ENCODE measurements at regions not wholly inside any gene's neighbourhood (a gene's known extent, or its start where the extent isn't known, plus 50 kb on each side); places are given as distances from the start of the nearest gene placed in this dataset.
A peak's percentile ranks its signal among the peaks of the same experiment; 100 is the strongest.
"Not testable (repeated sequence)": the region's sequence is repeated elsewhere in the genome, so short reads cannot be mapped to it uniquely, and the experiment has no call there.

DNA sequence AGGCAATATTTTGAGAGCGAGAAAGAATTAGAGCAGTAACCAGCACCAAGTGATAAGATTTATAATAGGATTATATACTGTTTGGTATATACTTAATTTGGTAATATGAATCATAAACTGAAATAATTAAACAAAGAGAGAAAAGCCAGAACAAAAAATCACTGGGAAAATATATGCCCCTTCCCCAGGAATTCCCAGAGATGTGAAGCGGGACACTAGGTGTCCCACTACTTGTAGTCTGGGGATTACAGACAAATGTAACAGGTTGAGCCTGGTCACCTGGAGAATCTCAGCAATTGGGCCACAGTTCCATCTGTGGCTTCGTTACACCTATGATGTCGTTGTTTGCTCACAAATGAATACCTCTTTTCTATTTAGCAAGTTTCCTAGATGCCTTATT is 256.1 kb upstream of the CHAC2 start:
- no peak overlapping the region for H3K4me3 ChIP-seq (ENCODE audit: low read length)
- ATAC-seq (no peak), DNase-seq (no peak)
- no peaks in the 10 kb centered on the region for H3K4me1 ChIP-seq (ENCODE audit: control insufficient read depth, insufficient read depth, low read length)
- 98% methylated on average over 4 of the region's 4 CpGs for WGBS
- H3K9me3 ChIP-seq (ENCODE audit: control insufficient read depth, low read length): no peaks in the 10 kb centered on the region
- no peaks in the 10 kb centered on the region for H3K27me3 ChIP-seq (ENCODE audit: control insufficient read depth, insufficient read depth)
- no peak overlapping the region for H3K27ac ChIP-seq (ENCODE audit: low read length)
- intact Hi-C loops (cut with DNase I): no loop called here

DNA sequence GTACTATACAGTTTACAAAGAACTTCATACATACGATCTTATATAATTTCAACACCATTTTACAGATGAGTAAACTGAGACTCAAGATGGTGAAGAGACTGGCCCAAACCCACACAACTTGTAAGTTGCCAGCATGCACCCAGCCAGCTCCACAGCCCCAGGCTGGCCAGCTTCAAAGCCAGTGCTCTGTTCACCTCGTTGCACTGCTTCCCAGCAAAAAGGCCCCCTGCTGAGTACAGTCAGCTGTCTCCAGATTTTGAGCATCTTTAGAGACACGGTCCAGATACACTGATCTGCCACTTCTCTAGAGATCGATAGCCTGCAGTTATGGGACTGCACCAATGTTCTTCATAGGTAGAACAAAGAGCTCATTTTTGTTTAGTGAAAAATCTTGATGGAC is 257.2 kb upstream of the CHAC2 start:
- intact Hi-C loops (cut with DNase I): no loop called here
- H3K27me3 ChIP-seq (ENCODE audit: control insufficient read depth, insufficient read depth): no peaks in the 10 kb centered on the region
- ATAC-seq: no peak
- no peak overlapping the region for H3K4me3 ChIP-seq (ENCODE audit: low read length)
- WGBS: 65% methylated on average over 4 of the region's 4 CpGs
- no peak overlapping the region for H3K27ac ChIP-seq (ENCODE audit: low read length)
- no peaks in the 10 kb centered on the region for H3K9me3 ChIP-seq (ENCODE audit: control insufficient read depth, low read length)
- H3K4me1 ChIP-seq (ENCODE audit: control insufficient read depth, insufficient read depth, low read length): no peaks in the 10 kb centered on the region
- DNase-seq: no peak

DNA sequence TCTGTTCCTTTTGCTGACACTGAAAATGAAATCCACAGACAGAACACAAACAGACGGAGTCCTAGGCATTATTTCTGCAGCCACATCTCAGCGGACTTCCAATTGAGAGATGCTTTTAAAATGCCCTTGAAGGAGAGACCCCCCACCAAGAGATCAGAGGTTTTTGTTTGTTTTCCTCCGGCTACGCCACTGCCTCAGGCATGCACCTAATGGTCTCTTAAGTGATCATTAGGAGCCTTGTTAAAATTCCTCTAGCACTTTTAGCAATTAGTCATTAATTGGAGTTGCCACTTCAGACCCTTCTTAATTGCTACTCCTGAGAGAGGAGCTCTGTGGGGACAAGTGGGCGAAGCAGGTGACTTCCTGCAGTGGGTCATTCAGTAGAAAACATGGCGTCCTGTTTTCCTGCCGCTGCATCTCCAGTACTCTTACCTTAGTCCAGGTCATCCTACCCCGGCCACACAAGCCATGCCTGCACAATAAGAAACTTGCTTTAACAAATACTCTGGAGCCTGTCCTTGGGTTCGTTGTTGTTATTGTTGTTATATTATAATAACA is 257.7 kb upstream of the CHAC2 start:
- H3K9me3 ChIP-seq (ENCODE audit: control insufficient read depth, low read length): no peaks in the 10 kb centered on the region
- no peaks in the 10 kb centered on the region for H3K4me1 ChIP-seq (ENCODE audit: control insufficient read depth, insufficient read depth, low read length)
- H3K4me3 ChIP-seq (ENCODE audit: low read length): no peak overlapping the region
- intact Hi-C loops (cut with DNase I): no loop called here
- H3K27me3 ChIP-seq (ENCODE audit: control insufficient read depth, insufficient read depth): no peaks in the 10 kb centered on the region
- no peak overlapping the region for H3K27ac ChIP-seq (ENCODE audit: low read length)
- no peak for DNase-seq
- ATAC-seq: no peak
- WGBS: 87% methylated on average over 9 of the region's 9 CpGs

DNA sequence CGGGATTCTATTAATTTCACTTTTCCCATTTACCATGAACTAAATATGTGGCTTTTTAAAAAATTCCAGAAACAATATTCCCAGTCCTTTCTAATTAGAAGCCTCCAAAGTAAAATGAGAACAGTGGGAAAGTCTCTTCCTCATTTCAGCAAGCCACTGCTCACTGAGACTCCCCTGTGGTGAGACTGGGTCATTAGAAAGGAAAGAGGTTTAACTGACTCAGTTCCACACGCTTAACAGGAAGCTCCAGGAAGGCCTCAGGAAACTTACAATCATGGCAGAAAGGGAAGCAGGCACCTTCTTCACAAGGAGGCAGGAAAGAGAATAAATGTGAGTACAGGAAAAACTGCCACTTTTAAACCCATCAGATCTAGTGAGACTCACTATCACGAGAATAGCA is 258.9 kb upstream of the CHAC2 start:
- H3K4me3 ChIP-seq (ENCODE audit: low read length): no peak overlapping the region
- DNase-seq (no peak), ATAC-seq (no peak)
- intact Hi-C loops (cut with DNase I): no loop called here
- 72% methylated on average over 3 of the region's 3 CpGs for whole genome bisulfite sequencing
- H3K4me1 ChIP-seq (ENCODE audit: control insufficient read depth, insufficient read depth, low read length): no peaks in the 10 kb centered on the region
- H3K27ac ChIP-seq (ENCODE audit: low read length): no peak overlapping the region
- no peaks in the 10 kb centered on the region for H3K27me3 ChIP-seq (ENCODE audit: control insufficient read depth, insufficient read depth)
- no peaks in the 10 kb centered on the region for H3K9me3 ChIP-seq (ENCODE audit: control insufficient read depth, low read length)

DNA sequence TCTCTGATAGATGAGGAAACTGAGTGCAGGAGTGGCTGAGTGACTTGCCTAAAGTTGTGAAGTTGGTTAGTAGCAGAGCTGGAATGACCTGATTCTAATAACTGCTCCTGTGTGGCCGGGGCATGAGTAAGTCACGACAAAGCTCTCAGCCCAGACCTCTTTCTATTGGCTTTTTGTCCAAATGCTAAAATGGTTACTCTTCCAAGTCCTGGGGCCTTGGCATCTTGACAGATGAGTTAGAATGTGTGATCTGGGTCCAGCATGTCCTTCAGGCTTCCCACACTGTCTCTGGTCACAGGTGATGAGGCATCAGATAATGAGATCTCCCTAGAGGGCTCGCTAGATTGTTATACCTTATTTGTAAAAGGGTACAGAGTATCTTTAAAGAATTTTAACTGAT is 260.5 kb upstream of the CHAC2 start:
- intact Hi-C loops (cut with DNase I): not testable (repeated sequence)

DNA sequence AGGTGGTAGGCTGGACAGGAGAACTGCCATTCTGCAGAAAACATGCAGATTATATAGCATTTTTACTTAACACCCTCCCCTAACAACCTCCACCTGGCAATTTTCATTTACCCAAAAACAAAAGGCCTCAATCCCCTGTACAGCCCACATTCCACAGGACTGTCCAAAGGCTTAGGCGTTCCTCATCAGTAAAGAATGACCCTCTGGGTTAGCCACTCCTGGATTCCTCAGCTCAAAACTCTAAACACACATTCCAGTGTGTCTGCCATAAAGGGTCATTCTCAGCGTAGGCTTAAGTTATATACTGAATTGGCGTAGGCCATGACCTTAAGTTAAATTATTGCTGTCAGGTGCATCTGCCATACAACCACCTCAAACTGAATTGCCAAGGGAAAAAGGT is 261.8 kb upstream of the CHAC2 start:
- no peak for DNase-seq
- H3K27ac ChIP-seq (ENCODE audit: low read length): no peak overlapping the region
- H3K4me3 ChIP-seq (ENCODE audit: low read length): no peak overlapping the region
- no peaks in the 10 kb centered on the region for H3K4me1 ChIP-seq (ENCODE audit: control insufficient read depth, insufficient read depth, low read length)
- H3K9me3 ChIP-seq (ENCODE audit: control insufficient read depth, low read length): no peaks in the 10 kb centered on the region
- H3K27me3 ChIP-seq (ENCODE audit: control insufficient read depth, insufficient read depth): no peaks in the 10 kb centered on the region
- intact Hi-C loops (cut with DNase I): no loop called here
- WGBS: 90% methylated on average over 3 of the region's 3 CpGs
- ATAC-seq: no peak

More for the DNA sequence above, 260.5 kb upstream of the CHAC2 start:
- H3K27me3 ChIP-seq (ENCODE audit: control insufficient read depth, insufficient read depth); ATAC-seq; H3K27ac ChIP-seq (ENCODE audit: low read length); H3K4me1 ChIP-seq (ENCODE audit: control insufficient read depth, insufficient read depth, low read length); H3K4me3 ChIP-seq (ENCODE audit: low read length); H3K9me3 ChIP-seq (ENCODE audit: control insufficient read depth, low read length); DNase-seq: not testable (repeated sequence)
- 79% methylated on average over 3 of the region's 3 CpGs for WGBS

DNA sequence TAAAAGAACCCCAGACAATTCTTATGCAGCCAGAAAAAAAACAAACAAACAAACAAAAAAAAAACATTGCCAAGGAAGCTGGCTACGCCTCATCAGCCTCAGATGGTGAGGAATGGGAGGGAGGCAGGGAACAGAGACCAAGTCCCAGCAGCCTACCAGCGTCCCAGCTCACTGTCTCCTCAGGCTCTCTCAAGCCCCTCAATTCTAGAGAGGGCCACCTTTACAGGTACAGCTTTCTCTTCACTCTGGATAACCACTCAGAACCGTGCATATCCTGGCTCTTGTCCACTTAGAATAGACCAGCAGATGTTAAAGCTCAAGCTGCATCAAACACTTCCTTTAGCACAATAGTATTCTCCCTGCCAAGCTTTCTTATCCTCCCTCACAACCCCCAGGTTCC is 263.1 kb upstream of the CHAC2 start:
- ATAC-seq: no peak
- no peak overlapping the region for H3K27ac ChIP-seq (ENCODE audit: low read length)
- no peaks in the 10 kb centered on the region for H3K27me3 ChIP-seq (ENCODE audit: control insufficient read depth, insufficient read depth)
- no peaks in the 10 kb centered on the region for H3K4me1 ChIP-seq (ENCODE audit: control insufficient read depth, insufficient read depth, low read length)
- no peak overlapping the region for H3K4me3 ChIP-seq (ENCODE audit: low read length)
- intact Hi-C loops (cut with DNase I): no loop called here
- H3K9me3 ChIP-seq (ENCODE audit: control insufficient read depth, low read length): no peaks in the 10 kb centered on the region
- no peak for DNase-seq
- WGBS: 59% methylated on average over 3 of the region's 3 CpGs

DNA sequence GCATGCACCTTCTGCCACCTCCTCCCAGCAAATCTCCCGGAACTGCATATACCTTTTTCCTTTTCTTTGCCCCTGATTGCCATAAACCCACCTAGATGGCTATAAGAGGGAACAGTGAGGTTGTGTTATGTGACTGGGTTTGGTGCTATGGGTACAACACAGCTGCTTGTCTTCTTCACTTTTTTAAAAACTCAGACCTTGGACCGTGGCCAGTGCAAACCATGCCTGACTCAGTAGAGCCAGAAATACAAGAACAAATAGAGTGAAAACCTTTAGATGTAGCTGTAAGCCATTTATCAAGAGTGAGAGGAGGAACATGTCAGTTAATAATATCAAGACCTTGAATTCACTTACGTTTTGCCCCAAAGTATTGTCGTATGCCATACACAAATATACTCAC is 267.4 kb upstream of the CHAC2 start:
- Histone ChIP-seq H3K4me1 (ENCODE audit: control insufficient read depth, insufficient read depth, low read length) (no peaks in the 10 kb centered on the region), H3K27ac (ENCODE audit: low read length) (no peak overlapping the region), H3K9me3 (ENCODE audit: control insufficient read depth, low read length) (no peaks in the 10 kb centered on the region), H3K27me3 (ENCODE audit: control insufficient read depth, insufficient read depth) (no peaks in the 10 kb centered on the region), H3K4me3 (ENCODE audit: low read length) (no peak overlapping the region)
- intact Hi-C loops (cut with DNase I): no loop called here
- DNase-seq: no peak
- ATAC-seq: no peak
- 78% methylated on average over 4 of the region's 4 CpGs for WGBS

DNA sequence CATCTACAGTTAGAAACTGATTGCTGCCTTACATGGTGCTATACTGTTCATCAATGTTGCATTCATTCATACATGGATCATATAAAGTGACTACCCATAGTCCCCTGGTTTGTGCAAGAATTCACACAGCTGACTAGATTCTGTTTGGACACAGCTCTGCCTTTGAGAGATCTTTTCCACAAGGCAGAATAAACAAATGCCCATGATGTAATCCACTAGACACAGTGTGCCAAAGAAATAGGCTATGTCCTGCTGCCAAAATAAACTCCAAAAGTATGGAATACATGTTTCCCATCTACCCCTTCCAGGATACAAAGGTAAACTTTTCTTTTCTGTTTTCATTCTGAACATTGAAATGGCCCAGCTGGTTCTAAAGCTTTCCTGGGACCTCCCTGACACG is 269.4 kb upstream of the CHAC2 start:
- ATAC-seq (peak; percentile 73 to 84), DNase-seq (no peak)
- H3K27ac ChIP-seq (ENCODE audit: low read length): no peak overlapping the region
- no peak overlapping the region for H3K4me3 ChIP-seq (ENCODE audit: low read length)
- 74% methylated on average over 1 of the region's 1 CpG for WGBS
- intact Hi-C loops (cut with DNase I): no loop called here
- no peaks in the 10 kb centered on the region for H3K4me1 ChIP-seq (ENCODE audit: control insufficient read depth, insufficient read depth, low read length)
- H3K9me3 ChIP-seq (ENCODE audit: control insufficient read depth, low read length): no peaks in the 10 kb centered on the region
- no peaks in the 10 kb centered on the region for H3K27me3 ChIP-seq (ENCODE audit: control insufficient read depth, insufficient read depth)

DNA sequence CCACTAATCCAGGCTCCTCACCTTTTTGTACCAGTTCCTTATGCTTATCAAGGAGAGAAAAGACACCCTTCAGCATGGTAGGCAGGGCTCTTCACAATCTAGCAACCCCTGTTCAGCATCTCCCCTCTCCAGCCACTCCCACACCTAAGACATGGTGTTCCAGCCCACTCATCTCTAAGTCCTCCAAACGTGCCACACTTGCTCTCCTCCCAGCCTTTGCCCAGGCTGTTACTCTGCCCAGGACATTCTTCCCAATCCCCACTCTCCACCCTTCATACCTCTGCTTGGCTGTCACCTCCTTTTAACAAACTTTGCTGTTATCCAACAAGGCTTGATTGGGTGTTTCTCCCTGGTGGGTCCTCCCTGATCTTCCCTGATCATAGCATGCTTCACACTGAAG is 270.6 kb upstream of the CHAC2 start:
- 43% methylated on average over 1 of the region's 1 CpG for WGBS
- Histone ChIP-seq H3K9me3 (ENCODE audit: control insufficient read depth, low read length) (no peaks in the 10 kb centered on the region), H3K27me3 (ENCODE audit: control insufficient read depth, insufficient read depth) (no peaks in the 10 kb centered on the region), H3K27ac (ENCODE audit: low read length) (no peak overlapping the region), H3K4me1 (ENCODE audit: control insufficient read depth, insufficient read depth, low read length) (no peaks in the 10 kb centered on the region), H3K4me3 (ENCODE audit: low read length) (no peak overlapping the region)
- intact Hi-C loops (cut with DNase I): no loop called here
- no peak for DNase-seq
- no peak for ATAC-seq

DNA sequence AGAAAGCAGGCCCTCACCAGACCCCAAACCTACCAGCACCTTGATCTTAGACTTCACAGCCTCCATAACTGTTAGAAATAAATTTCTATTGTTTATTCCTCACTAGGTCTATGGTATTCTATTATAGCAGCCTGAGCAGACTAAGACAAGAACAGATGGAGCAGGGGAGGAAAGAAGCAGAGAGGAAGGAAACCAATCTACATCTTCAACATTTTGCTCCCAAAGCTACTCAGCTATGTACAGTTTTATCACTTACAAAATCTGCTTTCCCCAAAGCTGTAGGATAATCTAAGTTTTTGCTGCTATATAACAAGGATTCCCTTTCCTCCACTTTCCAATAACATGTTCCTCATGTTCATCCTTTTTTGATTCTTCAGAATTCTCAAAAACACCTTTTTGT is 274.4 kb upstream of the CHAC2 start:
- no peak overlapping the region for H3K4me3 ChIP-seq (ENCODE audit: low read length)
- no peak for DNase-seq
- no peaks in the 10 kb centered on the region for H3K9me3 ChIP-seq (ENCODE audit: control insufficient read depth, low read length)
- no peaks in the 10 kb centered on the region for H3K4me1 ChIP-seq (ENCODE audit: control insufficient read depth, insufficient read depth, low read length)
- H3K27ac ChIP-seq (ENCODE audit: low read length): no peak overlapping the region
- ATAC-seq: no peak
- intact Hi-C loops (cut with DNase I): no loop called here
- H3K27me3 ChIP-seq (ENCODE audit: control insufficient read depth, insufficient read depth): no peaks in the 10 kb centered on the region

DNA sequence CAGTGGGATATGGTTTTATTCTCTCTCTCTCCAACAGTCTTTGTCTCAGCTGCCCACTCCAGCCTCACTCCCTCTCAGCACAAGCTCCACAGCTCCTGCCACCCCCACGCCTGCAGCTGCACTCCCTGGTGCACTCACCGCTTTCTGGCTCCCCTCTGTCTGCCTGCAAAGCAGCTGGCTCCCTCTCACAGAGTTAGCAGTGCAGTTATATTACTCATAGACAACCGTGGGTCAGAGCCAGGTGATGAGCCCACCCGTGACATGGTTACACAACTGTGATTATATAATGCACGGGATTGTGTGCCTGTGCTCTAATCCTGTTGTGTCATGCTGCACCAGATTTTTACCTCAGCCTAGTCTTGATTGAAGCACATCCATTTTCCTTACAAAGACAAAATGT is 276.9 kb upstream of the CHAC2 start:
- Histone ChIP-seq H3K27me3 (ENCODE audit: control insufficient read depth, insufficient read depth) (no peaks in the 10 kb centered on the region), H3K4me3 (ENCODE audit: low read length) (no peak overlapping the region), H3K9me3 (ENCODE audit: control insufficient read depth, low read length) (no peaks in the 10 kb centered on the region), H3K4me1 (ENCODE audit: control insufficient read depth, insufficient read depth, low read length) (no peaks in the 10 kb centered on the region), H3K27ac (ENCODE audit: low read length) (no peak overlapping the region)
- intact Hi-C loops (cut with DNase I): no loop called here
- DNase-seq: peak; percentile 25 to 70 (median 62)
- ATAC-seq: peak; percentile 52 to 63
- 46% methylated on average over 5 of the region's 5 CpGs for WGBS
